HG03354 (cell line): ENCODE measurements at regions not wholly inside any gene's neighbourhood (a gene's known extent, or its start where the extent isn't known, plus 50 kb on each side); places are given as distances from the start of the nearest gene placed in this dataset.
"Not testable (repeated sequence)": the region's sequence is repeated elsewhere in the genome, so short reads cannot be mapped to it uniquely, and the experiment has no call there.

Experiments
- ATAC-seq: cut with Tn5 transposase; IDR thresholded peaks from one replicate; pipeline ENCODE4 v1.9.1; 2021; ENCODE audit warnings: mild to moderate bottlenecking; ENCODE audit not compliant: unreplicated experiment, poor library complexity, severe bottlenecking

- not testable (repeated sequence) for ATAC-seq
Measured at GRCh38 chr12:131268123-131268522, 314.4 kb downstream of the ADGRD1 start.

GRCh38 chr12:131268571-131268970 lies 314.9 kb downstream of the ADGRD1 start:
- ATAC-seq, result not testable (repeated sequence)

GRCh38 chr12:131269551-131269950 lies 315.8 kb downstream of the ADGRD1 start:
- no peak for ATAC-seq

- not testable (repeated sequence) for ATAC-seq
Measured at GRCh38 chr12:131269977-131270376, 316.3 kb downstream of the ADGRD1 start.

- ATAC-seq, result no peak
Measured at GRCh38 chr12:131271724-131272123, 318.0 kb downstream of the ADGRD1 start.

- ATAC-seq, result not testable (repeated sequence)
Measured at GRCh38 chr12:131272283-131272814, 318.6 kb downstream of the ADGRD1 start.

- ATAC-seq, result no peak
Measured at GRCh38 chr12:131273291-131273845, 319.7 kb downstream of the ADGRD1 start.

- no peak for ATAC-seq
Measured at GRCh38 chr12:131274061-131274460, 320.4 kb downstream of the ADGRD1 start.

- no peak for ATAC-seq
Measured at GRCh38 chr12:131274906-131275305, 321.2 kb downstream of the ADGRD1 start.

GRCh38 chr12:131275824-131276223 lies 322.1 kb downstream of the ADGRD1 start:
- no peak for ATAC-seq

- no peak for ATAC-seq
Measured at GRCh38 chr12:131276501-131277185, 322.9 kb downstream of the ADGRD1 start.

- ATAC-seq, result not testable (repeated sequence)
Measured at GRCh38 chr12:131277186-131278091, 323.7 kb downstream of the ADGRD1 start.

- ATAC-seq, result not testable (repeated sequence)
Measured at GRCh38 chr12:131278451-131279115, 324.9 kb downstream of the ADGRD1 start.

- no peak for ATAC-seq
Measured at GRCh38 chr12:131279281-131279921, 325.7 kb downstream of the ADGRD1 start.

- ATAC-seq, result no peak
Measured at GRCh38 chr12:131280426-131280825, 326.7 kb downstream of the ADGRD1 start.

- no peak for ATAC-seq
Measured at GRCh38 chr12:131281016-131281415, 327.3 kb downstream of the ADGRD1 start.

GRCh38 chr12:131282292-131283080 lies 328.8 kb downstream of the ADGRD1 start:
- no peak for ATAC-seq

- ATAC-seq, result no peak
Measured at GRCh38 chr12:131283191-131283861, 329.6 kb downstream of the ADGRD1 start.
